CD1c-positive myeloid dendritic cell (primary cell): ENCODE measurements at regions not wholly inside any gene's neighbourhood (a gene's known extent, or its start where the extent isn't known, plus 50 kb on each side); places are given as distances from the start of the nearest gene placed in this dataset.

Experiments used
- DNase-seq: peaks from one replicate; pipeline ENCODE4 v3.0.0-alpha.2; 2016; ENCODE audit errors: extremely low spot score

DNA sequence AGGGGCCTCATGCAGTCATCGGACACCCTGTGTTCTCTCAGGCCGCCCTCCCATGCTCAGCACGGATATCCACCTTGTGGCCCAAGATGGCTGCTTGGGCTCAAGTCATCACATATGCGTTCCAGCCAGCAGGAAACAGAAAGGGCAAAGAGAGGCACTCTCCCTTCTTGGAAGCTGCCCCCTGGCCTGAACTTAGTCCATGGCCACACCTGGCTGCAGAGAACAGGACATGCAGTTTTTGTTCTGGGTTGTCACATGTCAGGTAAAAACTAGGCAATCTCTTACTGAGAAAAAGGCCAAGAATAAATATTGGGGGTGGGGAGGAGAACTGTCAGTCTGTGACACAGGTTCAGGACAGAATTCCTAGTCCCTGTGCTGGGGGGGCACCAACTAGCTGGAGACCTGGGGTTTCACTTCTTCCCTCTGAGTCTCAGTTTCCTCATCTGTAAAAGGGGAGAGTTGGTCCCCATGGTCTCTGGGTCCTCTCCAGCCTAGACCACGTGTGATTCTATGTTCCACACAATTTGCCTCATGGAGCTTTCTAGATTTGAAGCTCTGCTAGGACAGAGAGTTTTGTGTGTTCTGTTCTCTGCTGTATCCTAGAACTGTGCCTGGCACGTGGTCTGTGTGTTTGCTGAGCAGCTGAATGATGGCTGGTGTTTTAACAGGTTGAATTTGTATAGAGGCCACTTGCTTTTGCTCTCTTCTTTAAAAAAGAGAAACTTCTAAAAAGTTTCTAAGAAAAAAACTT is 107.2 kb upstream of the ANO1 start:
- DNase-seq: no peak

- no peak for DNase-seq
Observed at GRCh38 chr11:69971741-69972140, 106.4 kb upstream of the ANO1 start.

GRCh38 chr11:69972351-69972802 is 105.7 kb upstream of the ANO1 start:
- DNase-seq: no peak

DNA sequence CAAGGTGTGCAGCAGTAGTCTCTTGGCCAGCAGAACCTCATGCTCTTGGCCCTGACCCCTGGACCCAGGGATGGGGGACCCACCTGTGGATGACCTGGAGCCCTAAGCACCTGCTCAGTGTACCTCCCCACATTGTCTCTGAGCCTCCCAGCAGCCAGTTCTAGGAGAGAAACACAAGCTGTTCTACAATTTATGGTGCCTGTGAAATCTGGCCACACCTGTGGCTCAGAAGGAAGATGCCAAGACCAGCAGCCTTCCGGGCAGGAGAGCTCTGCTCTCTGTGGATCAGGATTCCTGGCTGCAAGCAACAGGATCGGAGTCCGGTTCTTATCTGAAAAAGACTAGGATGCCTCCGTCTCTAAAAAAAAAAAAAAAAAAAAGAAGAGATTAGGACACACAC is 103.6 kb upstream of the ANO1 start:
- no peak for DNase-seq

- no peak for DNase-seq
Observed at GRCh38 chr11:69975822-69976221, 102.3 kb upstream of the ANO1 start.

- DNase-seq: no peak
Observed at GRCh38 chr11:69976794-69977193, 101.3 kb upstream of the ANO1 start.

DNA sequence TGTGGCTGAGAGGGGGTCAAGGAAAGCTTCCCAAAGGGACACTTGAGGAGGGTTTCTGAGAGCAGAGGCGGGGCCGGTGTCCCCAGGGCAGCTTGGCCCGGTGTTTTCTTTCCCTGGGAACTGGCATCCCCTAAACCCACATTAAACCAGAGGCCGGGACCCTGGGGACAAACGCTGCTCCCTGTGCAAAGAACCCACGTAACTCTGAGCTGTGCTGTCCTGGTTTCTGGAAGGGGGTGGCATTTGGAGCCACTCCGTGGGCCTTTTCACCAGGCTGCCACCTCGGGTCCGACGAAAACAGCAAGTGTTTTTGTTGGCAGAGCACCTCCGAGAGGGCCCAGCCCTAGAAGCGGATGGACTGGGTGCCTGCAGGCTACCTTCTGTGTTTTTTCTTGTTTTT is 100.2 kb upstream of the ANO1 start:
- DNase-seq: no peak

DNA sequence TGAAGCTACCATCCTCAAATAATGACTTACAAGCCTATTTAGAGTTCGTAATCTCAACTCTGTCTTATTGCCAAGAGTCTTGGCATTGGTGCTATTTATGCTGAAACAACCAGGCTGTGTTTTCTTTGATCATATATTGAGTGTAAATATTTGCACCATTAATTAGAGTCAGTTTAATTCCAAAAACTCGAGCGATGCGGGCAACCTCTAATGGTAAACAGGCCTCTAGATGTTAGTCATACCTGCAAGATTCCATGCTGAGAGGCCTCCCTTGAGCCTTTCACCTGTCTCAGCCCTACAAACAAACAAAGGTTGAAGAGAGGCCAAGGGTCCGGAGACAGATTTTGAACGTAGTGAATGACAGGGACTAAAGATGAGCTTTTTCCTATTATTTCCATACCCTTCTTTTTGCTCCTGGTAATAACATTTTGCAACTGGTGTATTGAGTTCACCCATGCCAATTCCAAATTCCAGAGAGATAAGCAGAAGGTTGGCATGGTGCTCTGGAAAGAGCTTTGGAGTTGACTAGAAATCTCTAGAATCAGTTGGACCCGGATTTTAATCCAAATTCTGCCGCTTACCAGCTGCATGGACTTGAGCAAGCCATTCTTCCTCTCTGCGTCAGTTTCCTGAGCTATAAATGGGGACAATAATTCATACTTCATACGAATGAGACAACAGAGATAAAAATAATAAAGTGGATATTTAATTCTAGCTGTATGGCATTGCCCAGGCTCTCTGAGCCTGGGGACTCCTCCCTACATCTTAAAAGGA is 99.1 kb upstream of the ANO1 start:
- DNase-seq: no peak

GRCh38 chr11:69979632-69980031 is 98.5 kb upstream of the ANO1 start:
- DNase-seq: no peak

DNA sequence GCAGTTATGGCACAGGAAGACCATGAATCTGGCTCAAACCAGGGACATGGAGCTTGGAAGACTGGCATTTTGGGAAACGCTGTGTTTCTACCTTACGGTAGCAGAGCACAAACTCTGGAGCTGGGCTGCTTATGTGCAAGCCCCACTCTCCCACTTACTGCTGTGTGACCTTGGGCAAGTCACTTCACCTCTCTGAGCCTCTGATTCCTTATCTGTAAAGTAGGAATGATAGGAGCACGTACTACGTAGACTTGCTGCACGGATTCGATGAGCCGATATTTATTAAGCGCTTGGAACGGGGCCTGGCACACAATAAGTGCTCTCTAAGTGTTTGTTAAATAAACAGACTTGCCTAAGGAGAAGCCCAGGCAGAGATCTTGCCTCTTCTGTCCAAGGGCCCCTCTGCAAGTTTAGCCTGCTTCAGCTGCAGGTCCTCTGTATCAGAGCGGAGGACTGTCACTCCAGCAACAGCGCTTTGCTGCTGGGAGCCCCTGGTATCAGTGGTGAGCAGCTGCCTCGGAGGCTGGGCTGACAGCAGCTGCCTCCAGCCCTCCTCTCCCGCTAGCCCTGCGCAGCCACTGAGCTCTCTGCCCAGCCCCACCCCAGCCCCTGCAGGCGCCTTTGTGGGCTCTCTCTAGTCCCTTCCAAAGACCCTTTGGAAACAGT is 96.9 kb upstream of the ANO1 start:
- DNase-seq: no peak

- no peak for DNase-seq
Observed at GRCh38 chr11:69982690-69983570, 95.2 kb upstream of the ANO1 start.

GRCh38 chr11:69983571-69983877 is 94.6 kb upstream of the ANO1 start:
- no peak for DNase-seq

- DNase-seq: no peak
Observed at GRCh38 chr11:69983897-69984438, 94.1 kb upstream of the ANO1 start.

DNA sequence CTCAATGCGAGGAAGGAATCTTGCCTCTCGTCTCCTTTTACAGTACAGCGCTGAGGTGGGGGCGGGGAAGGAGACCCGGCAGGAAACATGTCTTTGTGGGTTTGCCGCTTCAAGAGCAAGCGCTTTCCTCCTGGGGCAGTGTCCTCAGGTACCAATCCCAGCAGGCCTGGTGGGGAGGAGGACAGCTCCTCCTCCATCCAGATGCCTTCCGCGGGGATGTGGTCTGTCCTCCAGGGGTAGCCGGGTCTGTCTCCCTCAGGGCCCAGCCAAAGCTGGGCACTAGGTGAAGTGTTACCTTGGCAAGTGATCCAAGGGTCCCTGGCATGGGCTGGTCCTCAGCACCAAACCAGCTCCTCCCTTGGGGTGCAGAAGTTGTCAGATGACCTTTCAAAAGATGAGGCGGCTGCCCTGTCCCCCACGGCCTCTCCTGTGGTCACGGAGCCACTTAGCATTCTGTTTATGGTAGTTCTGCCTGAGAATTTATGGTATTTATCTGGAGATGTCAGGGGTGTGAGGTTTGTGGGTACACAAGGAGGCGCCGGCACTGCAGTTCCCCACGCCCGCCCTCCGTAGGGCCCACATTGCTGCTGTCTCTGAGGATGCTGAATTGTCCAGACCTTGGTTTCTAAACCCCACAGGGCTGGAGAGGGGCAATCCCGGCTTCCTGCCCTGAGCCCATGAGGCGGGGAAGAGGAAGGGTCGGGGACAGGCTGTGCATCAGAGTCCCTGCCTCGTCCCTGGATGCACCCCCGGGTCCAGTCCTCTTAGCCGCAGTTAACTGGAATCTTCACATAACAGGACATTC is 93.5 kb upstream of the ANO1 start:
- no peak for DNase-seq

- DNase-seq: no peak
Observed at GRCh38 chr11:69985331-69985640, 92.8 kb upstream of the ANO1 start.

GRCh38 chr11:69985641-69986439 is 92.3 kb upstream of the ANO1 start:
- no peak for DNase-seq

DNA sequence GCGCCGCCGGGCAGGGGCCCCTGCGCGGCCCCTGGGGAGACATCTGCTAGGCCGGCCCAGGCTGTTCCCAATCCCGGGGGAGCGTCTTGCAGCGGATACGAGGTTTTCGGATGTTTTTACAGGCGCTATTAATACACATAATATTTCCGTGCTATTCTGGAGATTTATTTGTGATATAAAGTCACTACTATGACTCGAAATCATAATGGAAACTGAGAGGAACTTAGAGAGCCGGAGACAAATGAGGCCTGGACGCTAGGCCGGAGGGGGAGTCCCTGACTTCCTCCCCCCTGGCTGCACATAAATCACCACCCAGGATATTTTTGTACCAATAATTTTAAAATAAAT is 91.7 kb upstream of the ANO1 start:
- DNase-seq: no peak

DNA sequence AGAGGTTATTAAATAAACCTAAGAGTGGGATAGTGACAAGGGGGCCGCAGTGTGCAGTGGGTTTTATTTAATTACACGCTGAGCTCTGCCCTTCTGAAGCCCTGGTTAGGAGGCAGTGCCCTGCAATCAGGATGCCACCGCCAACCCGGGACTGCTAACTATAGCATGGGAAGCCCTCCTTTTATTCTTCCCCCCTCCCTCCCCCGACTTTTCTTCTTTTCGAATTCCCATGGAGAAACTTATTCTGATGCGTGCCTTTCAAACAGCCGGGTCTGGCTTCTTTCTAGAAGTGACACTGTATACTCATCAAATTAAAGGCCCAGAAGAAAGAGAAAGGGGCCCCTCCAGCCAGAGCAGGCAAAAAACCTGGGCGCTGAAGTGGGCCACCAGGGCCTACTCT is 91.3 kb upstream of the ANO1 start:
- DNase-seq: no peak

DNA sequence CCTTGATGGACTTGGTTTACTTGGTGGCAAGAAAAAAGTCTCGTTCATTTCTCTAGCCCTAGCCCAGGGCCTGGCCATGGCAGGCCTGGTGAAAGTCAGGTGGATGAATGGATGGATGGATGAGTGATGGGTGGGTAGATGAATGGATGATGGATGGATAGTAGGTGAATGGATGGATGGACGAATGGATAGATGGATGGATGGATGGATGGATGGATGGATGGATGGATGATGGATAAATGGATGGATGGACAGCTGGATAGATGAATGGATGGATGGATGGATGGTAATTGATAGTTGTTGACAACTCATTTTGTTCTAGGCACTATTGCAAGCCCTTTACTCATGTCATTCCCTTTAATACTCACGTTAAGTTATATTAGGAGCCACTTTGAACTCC is 86.1 kb upstream of the ANO1 start:
- no peak for DNase-seq

GRCh38 chr11:69992943-69993694 is 85.0 kb upstream of the ANO1 start:
- DNase-seq: no peak
